ENCODE measurements at regions not wholly inside any gene's neighbourhood (a gene's known extent, or its start where the extent isn't known, plus 50 kb on each side); places are given as distances from the start of the nearest gene placed in this dataset.

- TF ChIP-seq CTCF (IDR thresholded peaks at IDR 0.05; ENCODE audit: unreplicated experiment) = no peak
- H3K9me3 Mint-ChIP-seq (ENCODE audit: low read depth, unreplicated experiment) = no peaks in the 10 kb centered on the region
- no peak overlapping the region for H3K27ac Mint-ChIP-seq (ENCODE audit: unreplicated experiment)
- intact Hi-C loops (cut with micrococcal nuclease; ENCODE audit: unreplicated experiment) = no loop called here
- CTCF ChIA-PET = no interaction called here
- BruUV-seq (replicated peaks) = no TSS peak
- no peaks in the 10 kb centered on the region for H3K27me3 Mint-ChIP-seq (ENCODE audit: unreplicated experiment)
- no peaks in the 10 kb centered on the region for H3K36me3 Mint-ChIP-seq (ENCODE audit: insufficient read depth, unreplicated experiment)
- no peak for DNase-seq
- H3K4me3 Mint-ChIP-seq (ENCODE audit: low read depth, unreplicated experiment) = no peak overlapping the region
- H3K4me1 Mint-ChIP-seq (ENCODE audit: low read depth, unreplicated experiment) = no peaks in the 10 kb centered on the region
These were observed 74.1 kb downstream of the EFNB1 start for GRCh38 chrX:68902706-68903504.

GRCh38 chrX:68901519-68901918, 72.7 kb downstream of the EFNB1 start:
- no TSS peak for BruUV-seq (replicated peaks)
- Mint-ChIP-seq H3K4me3 (ENCODE audit: low read depth, unreplicated experiment) (no peak overlapping the region), H3K27ac (ENCODE audit: unreplicated experiment) (no peak overlapping the region), H3K9me3 (ENCODE audit: low read depth, unreplicated experiment) (no peaks in the 10 kb centered on the region), H3K36me3 (ENCODE audit: insufficient read depth, unreplicated experiment) (no peaks in the 10 kb centered on the region), H3K4me1 (ENCODE audit: low read depth, unreplicated experiment) (no peaks in the 10 kb centered on the region), H3K27me3 (ENCODE audit: unreplicated experiment) (no peaks in the 10 kb centered on the region)
- TF ChIP-seq CTCF (IDR thresholded peaks at IDR 0.05; ENCODE audit: unreplicated experiment) = no peak
- no peak for DNase-seq
- intact Hi-C loops (cut with micrococcal nuclease; ENCODE audit: unreplicated experiment) = no loop called here
- CTCF ChIA-PET = no interaction called here

GRCh38 chrX:68898598-68898997, 69.8 kb downstream of the EFNB1 start:
- no peak for DNase-seq
- Mint-ChIP-seq H3K9me3 (ENCODE audit: low read depth, unreplicated experiment) (no peaks in the 10 kb centered on the region), H3K27me3 (ENCODE audit: unreplicated experiment) (no peaks in the 10 kb centered on the region), H3K27ac (ENCODE audit: unreplicated experiment) (no peak overlapping the region), H3K36me3 (ENCODE audit: insufficient read depth, unreplicated experiment) (no peaks in the 10 kb centered on the region), H3K4me3 (ENCODE audit: low read depth, unreplicated experiment) (no peak overlapping the region), H3K4me1 (ENCODE audit: low read depth, unreplicated experiment) (peaks cover 14% of the 10 kb centered on the region)
- CTCF ChIA-PET = no interaction called here
- intact Hi-C loops (cut with micrococcal nuclease; ENCODE audit: unreplicated experiment) = no loop called here
- BruUV-seq (replicated peaks) = no TSS peak
- TF ChIP-seq CTCF (IDR thresholded peaks at IDR 0.05; ENCODE audit: unreplicated experiment) = no peak

- no peak for DNase-seq
- no peak overlapping the region for H3K4me3 Mint-ChIP-seq (ENCODE audit: low read depth, unreplicated experiment)
- intact Hi-C loops (cut with micrococcal nuclease; ENCODE audit: unreplicated experiment) = no loop called here
- TF ChIP-seq CTCF (IDR thresholded peaks at IDR 0.05; ENCODE audit: unreplicated experiment) = no peak
- no peak overlapping the region for H3K27ac Mint-ChIP-seq (ENCODE audit: unreplicated experiment)
- no peaks in the 10 kb centered on the region for H3K36me3 Mint-ChIP-seq (ENCODE audit: insufficient read depth, unreplicated experiment)
- peaks cover 15% of the 10 kb centered on the region for H3K4me1 Mint-ChIP-seq (ENCODE audit: low read depth, unreplicated experiment)
- H3K27me3 Mint-ChIP-seq (ENCODE audit: unreplicated experiment) = no peaks in the 10 kb centered on the region
- BruUV-seq (replicated peaks) = no TSS peak
- CTCF ChIA-PET = no interaction called here
- H3K9me3 Mint-ChIP-seq (ENCODE audit: low read depth, unreplicated experiment) = no peaks in the 10 kb centered on the region
These were observed 68.5 kb downstream of the EFNB1 start for GRCh38 chrX:68897118-68897945.
